H1 (cell line): ENCODE measurements at regions not wholly inside any gene's neighbourhood (a gene's known extent, or its start where the extent isn't known, plus 50 kb on each side); places are given as distances from the start of the nearest gene placed in this dataset.

Experiments
- CTCF ChIA-PET: fragments of 300-600 bp; sonication (Branson Sonifier 250); formaldehyde crosslinking; loops from one replicate; lab custom pipeline; 2021; ENCODE audit not compliant: partially characterized antibody; lab: Charles Lee
- POLR2A ChIA-PET: fragments of 300-600 bp; sonication (Branson Sonifier 250); formaldehyde crosslinking; loops from one replicate; lab custom pipeline; 2021; ENCODE audit warnings: inconsistent platforms; ENCODE audit not compliant: partially characterized antibody; lab: Charles Lee
- DNase-seq, 2 experiments: peaks; one replicate each; pipeline versions ENCODE4 v3.0.0 to v3.0.0-alpha.2; 2010 to 2022; ENCODE audit warnings: low spot score in 2 of 2, low read depth in 1 of 2, mixed read lengths in 1 of 2
- FAIRE-seq: peaks from 2 replicates; lab custom pipeline; 2011; peaks lifted over from hg19 to GRCh38; lab: Jason Lieb, UNC
- H2AFZ ChIP-seq: 2 replicates; pipeline ENCODE4 v1.8.1; 2012; ENCODE audit warnings: low read length, inconsistent platforms
- H2AK5ac ChIP-seq: 2 replicates; pipeline ENCODE4 v1.6.1; 2013; ENCODE audit warnings: low read depth, low read length
- H2BK120ac ChIP-seq: replicated peaks from 2 replicates; pipeline ENCODE3; 2013; ENCODE audit warnings: low read depth, low read length, inconsistent platforms
- H2BK12ac ChIP-seq: 2 replicates; pipeline ENCODE4 v1.6.1; 2013; ENCODE audit warnings: low read depth, low read length
- H2BK15ac ChIP-seq: 2 replicates; pipeline ENCODE4 v1.6.1; 2013; ENCODE audit warnings: low read length
- H2BK20ac ChIP-seq: 2 replicates; pipeline ENCODE4 v1.6.1; 2013; ENCODE audit warnings: low read length
- H2BK5ac ChIP-seq: 2 replicates; pipeline ENCODE4 v1.6.1; 2013; ENCODE audit warnings: low read depth, low read length
- H3K14ac ChIP-seq: 2 replicates; pipeline ENCODE4 v1.6.1; 2013; ENCODE audit warnings: inconsistent platforms; ENCODE audit not compliant: insufficient read length
- H3K18ac ChIP-seq: 2 replicates; pipeline ENCODE4 v1.6.1; 2013; ENCODE audit warnings: low read length; ENCODE audit errors: extremely low read depth
- H3K23ac ChIP-seq: 2 replicates; pipeline ENCODE4 v1.6.1; 2013; ENCODE audit warnings: inconsistent platforms; ENCODE audit not compliant: insufficient read length
- H3K23me2 ChIP-seq: 2 replicates; pipeline ENCODE4 v1.6.1; 2013; ENCODE audit warnings: low read depth, low read length
- H3K27ac ChIP-seq: 2 replicates; pipeline ENCODE4 v1.6.1; 2011; ENCODE audit warnings: low read depth, low read length, inconsistent platforms
- H3K27me3 ChIP-seq, 4 experiments: replicated peaks in 1 of 4; 1 replicate in 1 of 4; 2 replicates in 3 of 4; pipeline versions ENCODE4 v1.6.1 to v1.8.1; 2011 to 2013; ENCODE audit warnings: low read length in 3 of 4, mild to moderate bottlenecking in 3 of 4, inconsistent platforms in 2 of 4, mixed read lengths in 2 of 4, moderate library complexity in 1 of 4; ENCODE audit not compliant: control insufficient read depth in 3 of 4, insufficient read depth in 3 of 4; ENCODE audit errors: extremely low read depth in 1 of 4
- H3K36me3 ChIP-seq, 4 experiments: 2 replicates each; pipeline versions ENCODE4 v1.6.1 to v1.8.1; 2011 to 2013; ENCODE audit warnings: mild to moderate bottlenecking in 4 of 4, low read length in 3 of 4, moderate library complexity in 2 of 4, control low read depth in 1 of 4, inconsistent platforms in 1 of 4; ENCODE audit not compliant: insufficient read depth in 4 of 4, control insufficient read depth in 2 of 4
- H3K4ac ChIP-seq: replicated peaks from 2 replicates; pipeline ENCODE3; 2013; ENCODE audit warnings: low read length, low read depth, mixed read lengths, inconsistent platforms; ENCODE audit not compliant: insufficient read length
- H3K4me1 ChIP-seq, 4 experiments: replicated peaks in 1 of 4; 1 replicate in 1 of 4; 2 replicates in 3 of 4; pipeline versions ENCODE4 v1.6.1 to v1.8.1; 2011 to 2013; ENCODE audit warnings: low read length in 3 of 4, inconsistent platforms in 2 of 4, mixed read lengths in 1 of 4; ENCODE audit not compliant: insufficient read depth in 4 of 4, control insufficient read depth in 3 of 4
- H3K4me2 ChIP-seq, 2 experiments: 2 replicates each; pipeline versions ENCODE4 v1.6.1 to v1.8.1; 2011 to 2013; ENCODE audit warnings: low read depth in 2 of 2, low read length in 2 of 2, control low read depth in 1 of 2, inconsistent platforms in 1 of 2, mild to moderate bottlenecking in 1 of 2; ENCODE audit not compliant: insufficient read depth in 1 of 2
- H3K4me3 ChIP-seq, 4 experiments: fragments of 200-600, 300-600 bp in 1 of 4; sonication (generic), shearing (Covaris generic), sonication (Bioruptor Twin) in 1 of 4; 2 replicates each; pipeline versions ENCODE4 v1.5.1 to v1.8.1; 2011 to 2016; ENCODE audit warnings: low read length in 4 of 4, low read depth in 3 of 4, control low read depth in 2 of 4, inconsistent platforms in 2 of 4, mild to moderate bottlenecking in 2 of 4, mixed read lengths in 1 of 4, moderate library complexity in 1 of 4; ENCODE audit not compliant: insufficient read depth in 2 of 4; ENCODE audit errors: extremely low read depth in 1 of 4
- H3K56ac ChIP-seq: replicated peaks from 2 replicates; pipeline ENCODE3; 2013; ENCODE audit warnings: low read depth, mild to moderate bottlenecking, mixed read lengths, low read length, inconsistent platforms; ENCODE audit not compliant: insufficient read length
- H3K79me1 ChIP-seq: 2 replicates; pipeline ENCODE4 v1.6.1; 2013; ENCODE audit warnings: low read depth, low read length, control low read depth
- H3K79me2 ChIP-seq, 2 experiments: 2 replicates each; pipeline versions ENCODE4 v1.6.1 to v1.8.1; 2012 to 2013; ENCODE audit warnings: low read length in 2 of 2, mild to moderate bottlenecking in 2 of 2, inconsistent platforms in 1 of 2; ENCODE audit not compliant: insufficient read depth in 2 of 2, control insufficient read depth in 1 of 2
- H3K9ac ChIP-seq, 4 experiments: replicated peaks in 1 of 4; 1 replicate in 1 of 4; 2 replicates in 3 of 4; pipeline versions ENCODE4 v1.6.1 to v1.8.1; 2011 to 2013; ENCODE audit warnings: low read depth in 3 of 4, low read length in 3 of 4, control low read depth in 2 of 4, mild to moderate bottlenecking in 2 of 4, moderate library complexity in 2 of 4, inconsistent platforms in 1 of 4; ENCODE audit errors: extremely low read depth in 1 of 4
- H3K9me3 ChIP-seq, 2 experiments: 2 replicates each; pipeline versions ENCODE4 v1.6.1 to v1.8.1; 2012 to 2013; ENCODE audit warnings: mild to moderate bottlenecking in 2 of 2, moderate library complexity in 2 of 2, control low read depth in 1 of 2, inconsistent platforms in 1 of 2, low read depth in 1 of 2, low read length in 1 of 2, mixed read lengths in 1 of 2; ENCODE audit not compliant: insufficient read depth in 2 of 2
- H4K20me1 ChIP-seq, 2 experiments: replicated peaks in 1 of 2; 2 replicates each; pipeline versions ENCODE3 to v1.8.1; 2011 to 2013; ENCODE audit warnings: inconsistent platforms in 2 of 2, low read length in 2 of 2, mild to moderate bottlenecking in 1 of 2; ENCODE audit not compliant: insufficient read depth in 2 of 2, control insufficient read depth in 1 of 2
- H4K5ac ChIP-seq: 2 replicates; pipeline ENCODE4 v1.6.1; 2013; ENCODE audit warnings: low read length, low read depth, mixed read lengths, inconsistent platforms; ENCODE audit not compliant: insufficient read length
- H4K8ac ChIP-seq: 2 replicates; pipeline ENCODE4 v1.8.0; 2013; ENCODE audit warnings: mild to moderate bottlenecking, moderate library complexity, low read length, inconsistent platforms; ENCODE audit not compliant: insufficient read depth; ENCODE audit errors: extremely low read depth
- H4K91ac ChIP-seq: replicated peaks from 2 replicates; pipeline ENCODE3; 2013; ENCODE audit warnings: low read length, mixed read lengths, inconsistent platforms; ENCODE audit not compliant: insufficient read length
- BCL11A ChIP-seq, 2 experiments: IDR thresholded peaks; one replicate each; pipeline ENCODE4 v1.6.1; 2011; ENCODE audit warnings: low read depth in 2 of 2, low read length in 2 of 2, mild to moderate bottlenecking in 2 of 2
- CHD1 ChIP-seq: IDR thresholded peaks from 2 replicates; pipeline ENCODE4 v1.6.1; 2012; ENCODE audit warnings: low read depth, low read length, improper control_type of control experiment
- EGR1 ChIP-seq: IDR thresholded peaks from 2 replicates; pipeline ENCODE4 v1.6.1; 2011; ENCODE audit warnings: low read depth, low read length, borderline replicate concordance
- FOSL1 ChIP-seq: IDR thresholded peaks from 2 replicates; pipeline ENCODE4 v1.6.1; 2011; ENCODE audit warnings: mild to moderate bottlenecking, low read depth, low read length, moderate library complexity; ENCODE audit not compliant: insufficient read depth
- GTF2F1 ChIP-seq: IDR thresholded peaks from 2 replicates; pipeline ENCODE4 v1.6.1; 2012; ENCODE audit warnings: low read depth, low read length, improper control_type of control experiment, borderline replicate concordance
- JUND ChIP-seq: IDR thresholded peaks from 2 replicates; pipeline ENCODE4 v1.6.1; 2011; ENCODE audit warnings: mild to moderate bottlenecking, improper control_type of control experiment, low read length
- KDM5A ChIP-seq: fragments of 200-600 bp; IDR thresholded peaks from 2 replicates; pipeline ENCODE4 v1.7.1; 2012; ENCODE audit warnings: mild to moderate bottlenecking, low read length, inconsistent platforms, mixed read lengths
- MAFK ChIP-seq: IDR thresholded peaks from 2 replicates; pipeline ENCODE4 v1.6.1; 2012; ENCODE audit warnings: low read depth, mild to moderate bottlenecking, improper control_type of control experiment, low read length
- RAD21 ChIP-seq, 2 experiments: IDR thresholded peaks in 1 of 2; conservative IDR thresholded peaks in 1 of 2; 2 replicates each; pipeline ENCODE4 v1.6.1; 2011; ENCODE audit warnings: low read depth in 2 of 2, low read length in 2 of 2, improper control_type of control experiment in 1 of 2, inconsistent platforms in 1 of 2, mild to moderate bottlenecking in 1 of 2, moderate library complexity in 1 of 2
- RBBP5 ChIP-seq: IDR thresholded peaks from 2 replicates; pipeline ENCODE4 v1.7.1; 2012; ENCODE audit warnings: low read depth, mild to moderate bottlenecking, inconsistent platforms, low read length, moderate library complexity, borderline replicate concordance
- RNF2 ChIP-seq: fragments of 200-900, 300-1000 bp; sonication (generic); IDR thresholded peaks from 2 replicates; pipeline ENCODE4 v1.7.1; 2016; ENCODE audit warnings: borderline replicate concordance, low read depth, mild to moderate bottlenecking, antibody characterized with exemption, low read length; ENCODE audit not compliant: poor library complexity, severe bottlenecking; ENCODE audit errors: missing control alignments
- SIN3A ChIP-seq, 2 experiments: IDR thresholded peaks in 1 of 2; conservative IDR thresholded peaks in 1 of 2; 2 replicates each; pipeline ENCODE4 v1.6.1; 2011 to 2012; ENCODE audit warnings: low read length in 2 of 2, improper control_type of control experiment in 1 of 2, low read depth in 1 of 2, mild to moderate bottlenecking in 1 of 2
- SIX5 ChIP-seq: IDR thresholded peaks from 2 replicates; pipeline ENCODE4 v1.6.1; 2011; ENCODE audit warnings: mild to moderate bottlenecking, low read depth, low read length
- TAF1 ChIP-seq: IDR thresholded peaks from 2 replicates; pipeline ENCODE4 v1.6.1; 2011; ENCODE audit warnings: mild to moderate bottlenecking, low read depth, low read length
- ZNF274 ChIP-seq: IDR thresholded peaks from 2 replicates; pipeline ENCODE4 v1.7.0; 2012; ENCODE audit warnings: low read length, borderline replicate concordance; ENCODE audit errors: extremely low read depth
- WGBS, 2 experiments: shearing (Covaris generic) in 1 of 2; methylation state at CpG; one replicate each; pipeline versions ENCODE4 v1.1.6 to v1.1.7; 2013 to 2015; ENCODE audit warnings: low lambda C conversion rate in 2 of 2, mixed read lengths in 2 of 2, inconsistent platforms in 1 of 2, low coverage in 1 of 2, missing lambda C conversion rate in 1 of 2; ENCODE audit not compliant: insufficient replicate concordance in 2 of 2, insufficient coverage in 1 of 2, insufficient read length in 1 of 2; ENCODE audit errors: extremely low coverage in 1 of 2, missing lambda C conversion rate in 1 of 2; 5-methylcytosine and 5-hydroxymethylcytosine counted together

- Histone ChIP-seq H2BK12ac (no peak overlapping the region), H2BK15ac (no peak overlapping the region), H2BK20ac (no peak overlapping the region), H3K4me2 (no peak overlapping the region), H2AFZ (no peak overlapping the region), H3K4me3 (no peak overlapping the region), H3K9me3 (no peaks in the 10 kb centered on the region; a peak in 1 of 4 replicates), H4K8ac (no peak overlapping the region), H2BK120ac (no peak overlapping the region), H2AK5ac (no peak overlapping the region), H3K23me2 (no peaks in the 10 kb centered on the region), H3K27me3 (no peaks in the 10 kb centered on the region), H3K4ac (no peak overlapping the region), H3K56ac (no peak overlapping the region), H3K27ac (no peak overlapping the region), H3K9ac (no peak overlapping the region), H3K79me1 (no peaks in the 10 kb centered on the region), H3K79me2 (no peaks in the 10 kb centered on the region), H2BK5ac (no peak overlapping the region), H3K23ac (no peak overlapping the region), H4K5ac (no peak overlapping the region), H3K14ac (no peak overlapping the region), H3K4me1 (no peaks in the 10 kb centered on the region), H4K91ac (no peak overlapping the region), H4K20me1 (no peaks in the 10 kb centered on the region), H3K36me3 (no peaks in the 10 kb centered on the region), H3K18ac (no peak overlapping the region)
- FAIRE-seq, result no peak
- ChIA-PET POLR2A (no interaction called here), CTCF (interaction anchor here (0.8 to 1.3 kb wide), 4 partner anchors 12 to 627 kb away, joined by 3 to 4 read pairs (median 3); no protein-coding TSS in a partner anchor)
- DNase-seq, result no peak
- WGBS, 2 experiments, result 96% methylated on average over 4 of the region's 4 CpGs; no CpG with 5 or more reads in 1 of the 2 experiments
- TF ChIP-seq SIX5 (no peak), EGR1 (no peak), FOSL1 (no peak), TAF1 (no peak), RNF2 (no peak), GTF2F1 (no peak), CHD1 (no peak), KDM5A (no peak), BCL11A (IDR thresholded peaks at IDR 0.05; ENCODE audit: low read depth in 2 of 2, low read length in 2 of 2) (no peak), JUND (no peak), MAFK (no peak), RAD21 (IDR thresholded peaks at IDR 0.05 in 1 of 2, conservative IDR thresholded peaks at IDR 0.05 in 1 of 2; ENCODE audit: low read depth in 2 of 2, low read length in 2 of 2) (no peak), SIN3A (conservative IDR thresholded peaks at IDR 0.05 in 1 of 2, IDR thresholded peaks at IDR 0.05 in 1 of 2; ENCODE audit: low read depth in 1 of 2, low read length in 2 of 2) (no peak), RBBP5 (no peak), ZNF274 (no peak)
These were observed 336.5 kb downstream of the CRPPA start for GRCh38 chr7:16084875-16085274.
